ENCODE measurements at regions not wholly inside any gene's neighbourhood (a gene's known extent, or its start where the extent isn't known, plus 50 kb on each side); places are given as distances from the start of the nearest gene placed in this dataset.

GRCh38 chr6:164124473-164124872 lies 710.0 kb downstream of the QKI start:
- TF ChIP-seq EZH2 (IDR thresholded peaks at IDR 0.05): no peak
- no peak for TF ChIP-seq POLR2AphosphoS5 (IDR thresholded peaks at IDR 0.05; ENCODE audit: borderline replicate concordance, low read depth, low read length)
